HG03469 (cell line): ENCODE measurements at regions not wholly inside any gene's neighbourhood (a gene's known extent, or its start where the extent isn't known, plus 50 kb on each side); places are given as distances from the start of the nearest gene placed in this dataset.
A peak's percentile ranks its signal among the peaks of the same experiment; 100 is the strongest.
"Not testable (repeated sequence)": the region's sequence is repeated elsewhere in the genome, so short reads cannot be mapped to it uniquely, and the experiment has no call there.

Experiments
- ATAC-seq: cut with Tn5 transposase; IDR thresholded peaks from one replicate; pipeline ENCODE4 v1.9.1; 2021; ENCODE audit warnings: mild to moderate bottlenecking, moderate library complexity, moderate number of reproducible peaks; ENCODE audit not compliant: unreplicated experiment

- no peak for ATAC-seq
Observed at GRCh38 chr1:233473549-233474204, 140.2 kb upstream of the KCNK1 start.

GRCh38 chr1:233477359-233477758, 136.5 kb upstream of the KCNK1 start:
- no peak for ATAC-seq

- ATAC-seq, result no peak
Observed at GRCh38 chr1:233478611-233479010, 135.3 kb upstream of the KCNK1 start.

- no peak for ATAC-seq
Observed at GRCh38 chr1:233479110-233479890, 134.6 kb upstream of the KCNK1 start.

- no peak for ATAC-seq
Observed at GRCh38 chr1:233480198-233480597, 133.7 kb upstream of the KCNK1 start.

- no peak for ATAC-seq
Observed at GRCh38 chr1:233482388-233482787, 131.5 kb upstream of the KCNK1 start.

GRCh38 chr1:233485385-233485784, 128.5 kb upstream of the KCNK1 start:
- ATAC-seq, result no peak

GRCh38 chr1:233485809-233486398, 128.0 kb upstream of the KCNK1 start:
- no peak for ATAC-seq

- ATAC-seq, result peak; percentile 65
Observed at GRCh38 chr1:233487408-233487807, 126.5 kb upstream of the KCNK1 start.

- ATAC-seq, result no peak
Observed at GRCh38 chr1:233489411-233489810, 124.5 kb upstream of the KCNK1 start.

GRCh38 chr1:233490488-233490887, 123.4 kb upstream of the KCNK1 start:
- no peak for ATAC-seq

GRCh38 chr1:233491953-233492620, 121.8 kb upstream of the KCNK1 start:
- no peak for ATAC-seq

GRCh38 chr1:233496993-233497392, 116.9 kb upstream of the KCNK1 start:
- ATAC-seq, result no peak

- ATAC-seq, result no peak
Observed at GRCh38 chr1:233497679-233498078, 116.2 kb upstream of the KCNK1 start.

- ATAC-seq, result no peak
Observed at GRCh38 chr1:233500106-233500505, 113.8 kb upstream of the KCNK1 start.

GRCh38 chr1:233503366-233503954, 110.4 kb upstream of the KCNK1 start:
- no peak for ATAC-seq

GRCh38 chr1:233505130-233505529, 108.8 kb upstream of the KCNK1 start:
- ATAC-seq, result no peak

GRCh38 chr1:233505889-233506288, 108.0 kb upstream of the KCNK1 start:
- ATAC-seq, result not testable (repeated sequence)

- no peak for ATAC-seq
Observed at GRCh38 chr1:233509526-233509925, 104.4 kb upstream of the KCNK1 start.

- no peak for ATAC-seq
Observed at GRCh38 chr1:233512538-233512937, 101.4 kb upstream of the KCNK1 start.

GRCh38 chr1:233513431-233513830, 100.5 kb upstream of the KCNK1 start:
- no peak for ATAC-seq
